ENCODE measurements at regions not wholly inside any gene's neighbourhood (a gene's known extent, or its start where the extent isn't known, plus 50 kb on each side); places are given as distances from the start of the nearest gene placed in this dataset.

- no peak for DNase-seq
- Histone ChIP-seq H3K4me1 (no peaks in the 10 kb centered on the region), H3K27me3 (no peaks in the 10 kb centered on the region), H3K9me3 (no peaks in the 10 kb centered on the region), H3K4me3 (ENCODE audit: low read depth, low read length) (no peak overlapping the region), H3K36me3 (no peaks in the 10 kb centered on the region)
- no peak for TF ChIP-seq CTCF (IDR thresholded peaks at IDR 0.05; ENCODE audit: low read depth, low read length)
Measured at GRCh38 chr2:19072161-19072560, 286.3 kb downstream of the OSR1 start.

GRCh38 chr2:19070886-19071285, 287.5 kb downstream of the OSR1 start:
- Histone ChIP-seq H3K9me3 (no peaks in the 10 kb centered on the region), H3K4me3 (ENCODE audit: low read depth, low read length) (no peak overlapping the region), H3K27me3 (no peaks in the 10 kb centered on the region), H3K36me3 (no peaks in the 10 kb centered on the region), H3K4me1 (no peaks in the 10 kb centered on the region)
- no peak for TF ChIP-seq CTCF (IDR thresholded peaks at IDR 0.05; ENCODE audit: low read depth, low read length)
- DNase-seq: no peak

GRCh38 chr2:19068206-19068605, 290.2 kb downstream of the OSR1 start:
- TF ChIP-seq CTCF (IDR thresholded peaks at IDR 0.05; ENCODE audit: low read depth, low read length): no peak
- DNase-seq: no peak
- no peaks in the 10 kb centered on the region for H3K36me3 ChIP-seq
- H3K9me3 ChIP-seq: no peaks in the 10 kb centered on the region
- H3K4me1 ChIP-seq: no peaks in the 10 kb centered on the region
- no peaks in the 10 kb centered on the region for H3K27me3 ChIP-seq
- no peak overlapping the region for H3K4me3 ChIP-seq (ENCODE audit: low read depth, low read length)

GRCh38 chr2:19062370-19062769, 296.1 kb downstream of the OSR1 start:
- no peaks in the 10 kb centered on the region for H3K27me3 ChIP-seq
- TF ChIP-seq CTCF (IDR thresholded peaks at IDR 0.05; ENCODE audit: low read depth, low read length): no peak
- H3K9me3 ChIP-seq: no peaks in the 10 kb centered on the region
- no peak for DNase-seq
- H3K36me3 ChIP-seq: no peaks in the 10 kb centered on the region
- H3K4me1 ChIP-seq: no peaks in the 10 kb centered on the region
- H3K4me3 ChIP-seq (ENCODE audit: low read depth, low read length): no peak overlapping the region

- Histone ChIP-seq H3K36me3 (no peaks in the 10 kb centered on the region), H3K4me1 (no peaks in the 10 kb centered on the region), H3K9me3 (no peaks in the 10 kb centered on the region), H3K4me3 (ENCODE audit: low read depth, low read length) (no peak overlapping the region), H3K27me3 (no peaks in the 10 kb centered on the region)
- DNase-seq: no peak
- TF ChIP-seq CTCF (IDR thresholded peaks at IDR 0.05; ENCODE audit: low read depth, low read length): no peak
Measured at GRCh38 chr2:19059076-19059475, 299.3 kb downstream of the OSR1 start.

GRCh38 chr2:19051203-19051831, 307.1 kb downstream of the OSR1 start:
- H3K27me3 ChIP-seq: no peaks in the 10 kb centered on the region
- no peaks in the 10 kb centered on the region for H3K4me1 ChIP-seq
- H3K9me3 ChIP-seq: no peaks in the 10 kb centered on the region
- no peaks in the 10 kb centered on the region for H3K36me3 ChIP-seq
- no peak overlapping the region for H3K4me3 ChIP-seq (ENCODE audit: low read depth, low read length)
- TF ChIP-seq CTCF (IDR thresholded peaks at IDR 0.05; ENCODE audit: low read depth, low read length): peak; percentile 16
- DNase-seq: no peak

All from BE2C (cell line).